GM19025 (cell line): ENCODE measurements at regions not wholly inside any gene's neighbourhood (a gene's known extent, or its start where the extent isn't known, plus 50 kb on each side); places are given as distances from the start of the nearest gene placed in this dataset.

Experiments used
- ATAC-seq: cut with Tn5 transposase; IDR thresholded peaks from one replicate; pipeline ENCODE4 v1.9.1; 2021; ENCODE audit warnings: mild to moderate bottlenecking, low read depth, moderate library complexity; ENCODE audit not compliant: unreplicated experiment

DNA sequence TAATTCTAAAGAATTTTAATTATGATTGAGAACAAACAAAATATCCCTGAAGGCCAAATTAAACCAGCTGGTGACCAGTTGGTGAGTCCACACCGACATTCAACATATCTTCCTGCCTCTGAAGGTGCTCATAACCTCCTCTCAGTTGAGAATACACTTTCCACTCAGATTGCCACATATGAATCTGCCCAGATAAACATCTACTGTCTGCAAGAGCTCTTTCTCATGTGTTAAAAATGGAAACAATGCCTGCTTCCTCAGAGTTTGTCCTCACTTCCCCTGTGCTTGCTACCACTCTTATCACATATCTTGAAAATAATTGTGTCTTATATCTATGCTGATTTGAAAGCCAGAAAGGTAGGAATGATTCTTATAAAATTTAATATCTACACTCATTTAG is 177.7 kb upstream of the GULP1 start:
- no peak for ATAC-seq

DNA sequence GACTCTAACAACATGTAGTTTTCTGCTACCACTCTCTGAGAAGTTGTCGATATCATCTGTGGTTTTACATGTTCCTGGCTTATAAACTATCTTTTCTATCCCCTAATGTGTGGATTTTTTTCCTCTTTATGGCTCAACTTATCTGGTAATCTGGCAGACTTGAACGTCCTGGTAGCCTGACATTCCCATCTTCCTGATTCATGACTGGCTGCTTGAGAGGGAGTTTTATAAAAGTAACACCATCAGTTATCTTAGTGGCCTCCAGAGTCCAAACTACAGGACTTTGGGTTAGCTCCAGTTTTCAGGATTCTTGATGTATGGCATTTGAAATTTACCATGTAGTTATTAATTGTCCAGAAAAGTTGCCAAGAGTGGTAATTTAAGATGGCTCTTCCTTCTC is 174.0 kb upstream of the GULP1 start:
- no peak for ATAC-seq

DNA sequence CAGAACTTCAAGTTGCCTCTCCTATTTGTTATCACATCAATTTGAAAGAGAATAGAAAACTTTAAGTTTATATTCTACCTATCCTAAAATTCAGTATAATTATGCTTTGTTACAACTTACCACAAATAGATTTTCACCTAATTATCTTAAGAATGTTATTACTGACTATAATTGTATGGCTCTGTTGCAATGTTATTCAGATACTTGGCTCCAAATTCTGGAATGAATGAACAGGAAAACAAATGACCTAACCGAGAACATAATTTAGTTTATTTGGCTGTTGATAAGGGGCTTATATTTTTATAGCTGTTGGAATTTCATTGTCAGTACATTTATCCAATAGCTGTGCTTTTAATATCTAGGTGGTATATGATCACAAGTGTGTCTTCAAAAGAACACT is 173.2 kb upstream of the GULP1 start:
- no peak for ATAC-seq

DNA sequence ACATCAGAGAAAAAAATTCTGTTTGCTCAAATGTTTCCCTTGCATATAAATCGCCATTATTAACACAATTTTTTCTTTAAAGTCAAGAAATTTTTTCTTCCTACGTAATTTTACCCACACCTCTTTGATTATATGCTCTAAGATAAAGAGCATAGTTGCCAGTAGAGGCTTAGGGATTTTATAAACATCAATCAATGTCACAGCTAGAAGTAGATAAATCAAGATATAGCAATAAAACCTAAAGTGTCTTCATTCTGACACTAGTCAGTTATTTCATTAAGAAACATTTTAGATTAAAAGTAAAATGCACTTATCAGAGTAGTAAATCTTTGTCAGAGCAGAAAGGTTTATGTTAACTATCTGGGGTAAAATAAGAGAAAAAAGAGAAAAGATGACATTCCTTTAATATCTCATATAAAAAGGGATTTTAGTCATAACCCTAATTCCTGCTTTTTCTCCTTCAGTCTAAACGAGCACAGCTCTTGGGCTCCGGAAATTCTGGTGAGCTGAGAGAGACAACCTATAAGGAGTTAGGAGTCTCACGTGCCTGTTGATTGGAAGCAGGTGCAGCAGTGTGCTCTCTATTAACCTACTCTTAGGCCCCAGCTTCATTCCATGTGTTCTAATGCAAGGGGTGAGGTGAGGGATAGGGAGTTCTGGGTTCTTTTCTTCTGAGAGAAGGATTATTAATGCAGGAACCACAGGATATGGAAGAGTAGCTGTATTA is 172.4 kb upstream of the GULP1 start:
- ATAC-seq = no peak

DNA sequence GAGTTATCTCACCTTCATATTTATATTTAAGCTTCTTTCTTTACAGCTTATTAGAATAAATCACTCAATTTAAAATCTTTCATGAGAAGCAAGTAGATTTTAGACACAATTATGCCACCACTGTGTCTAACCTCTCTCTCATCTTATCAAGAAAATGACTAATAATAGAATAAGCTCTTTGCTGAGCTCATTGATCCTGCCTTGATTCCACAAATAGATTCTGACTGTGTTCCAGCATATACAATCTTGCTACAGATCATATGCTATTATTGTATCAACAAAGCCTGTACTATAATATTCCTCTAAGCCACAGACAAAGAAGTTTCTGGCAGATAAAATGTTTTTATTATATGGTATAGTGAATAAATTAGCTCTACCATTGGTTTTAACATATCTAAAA is 168.7 kb upstream of the GULP1 start:
- no peak for ATAC-seq

DNA sequence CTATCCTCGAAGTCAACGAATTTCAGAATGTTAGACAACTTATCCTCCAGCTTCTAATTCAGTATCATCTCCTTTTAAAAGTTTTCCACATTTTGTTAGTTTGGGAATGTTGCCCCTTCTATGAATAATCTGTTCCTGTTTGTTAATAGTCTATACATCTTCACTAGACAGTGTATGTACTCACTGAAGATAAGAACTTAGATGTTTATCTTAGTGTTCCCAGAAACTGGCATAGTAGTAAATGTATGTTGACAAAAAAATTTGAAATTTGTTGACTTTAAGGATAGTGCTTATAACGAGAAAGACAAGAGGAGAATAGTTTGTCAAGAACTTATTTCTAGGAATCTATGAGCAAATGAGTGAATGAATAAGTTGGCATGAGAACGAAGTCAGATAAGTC is 162.0 kb upstream of the GULP1 start:
- no peak for ATAC-seq

DNA sequence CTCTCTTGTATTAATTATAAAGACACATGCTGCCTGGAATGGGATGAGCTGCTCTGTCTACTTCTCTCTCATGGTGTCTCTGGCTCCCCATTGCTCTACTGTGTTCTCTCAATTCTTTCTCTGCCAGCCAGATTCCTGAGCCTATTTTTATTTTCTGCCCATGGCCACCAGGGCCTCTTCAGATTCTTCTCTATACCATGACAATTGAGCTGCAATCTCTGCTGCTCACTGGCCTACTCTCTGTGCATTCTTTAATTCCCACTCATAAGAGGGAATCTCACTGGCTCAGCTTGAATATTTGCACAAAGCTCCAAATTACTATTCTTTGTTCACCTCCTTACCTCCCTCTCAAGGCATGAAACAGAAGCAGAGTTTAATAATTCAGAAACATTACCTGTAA is 161.4 kb upstream of the GULP1 start:
- no peak for ATAC-seq

DNA sequence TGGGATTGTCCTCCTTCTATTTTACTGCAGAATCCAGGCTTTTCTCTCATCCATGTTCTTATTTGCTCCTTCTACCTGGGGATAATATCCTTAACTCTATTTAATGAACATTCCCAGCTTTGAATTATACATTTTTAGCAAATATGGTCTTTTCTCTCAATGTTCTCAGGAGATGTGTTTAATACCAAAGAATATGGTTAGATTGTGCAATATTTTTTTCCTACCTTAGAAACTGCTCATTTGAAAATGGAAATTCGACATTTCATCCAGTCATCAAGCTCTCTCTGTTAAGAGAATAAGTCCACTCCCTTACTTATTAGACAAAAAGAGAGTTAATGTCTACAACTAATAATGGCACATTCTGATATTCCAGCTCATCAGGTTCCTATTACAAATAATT is 160.4 kb upstream of the GULP1 start:
- ATAC-seq = no peak

DNA sequence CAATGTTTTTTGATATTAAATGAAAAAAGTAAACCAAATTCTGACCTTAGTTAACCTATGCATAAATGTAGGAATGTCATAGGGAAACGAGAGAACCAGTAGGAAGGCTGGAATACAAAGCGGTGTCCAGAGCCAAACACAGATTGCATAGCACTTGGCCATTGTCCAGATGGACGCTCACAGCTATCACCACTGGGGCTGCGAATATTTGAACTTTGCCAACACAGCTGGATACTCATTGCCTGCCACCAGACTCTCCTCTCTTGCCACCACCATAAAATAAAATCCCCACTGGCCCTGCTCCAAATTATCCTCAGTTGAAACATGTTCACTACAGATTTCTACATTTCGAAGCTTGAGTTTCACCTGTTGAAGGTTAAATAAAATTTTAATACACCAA is 159.3 kb upstream of the GULP1 start:
- no peak for ATAC-seq

DNA sequence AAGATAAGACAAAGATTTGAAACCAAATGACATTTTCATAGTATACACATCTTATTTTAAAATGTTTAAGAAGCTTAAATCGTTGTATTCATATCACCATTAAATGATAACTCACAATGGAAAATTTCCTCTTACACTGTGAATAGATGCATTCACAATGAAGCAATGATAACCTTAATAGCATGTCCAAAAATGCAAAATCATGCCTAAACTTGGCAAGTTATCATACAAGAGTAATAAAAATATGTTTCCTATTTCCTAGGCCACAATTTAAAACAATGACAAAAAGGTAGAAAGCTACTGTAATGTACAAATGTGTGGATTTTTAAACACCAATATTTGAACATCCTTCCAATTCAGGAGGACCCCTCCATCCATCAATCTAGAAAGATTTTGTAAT is 157.4 kb upstream of the GULP1 start:
- no peak for ATAC-seq

DNA sequence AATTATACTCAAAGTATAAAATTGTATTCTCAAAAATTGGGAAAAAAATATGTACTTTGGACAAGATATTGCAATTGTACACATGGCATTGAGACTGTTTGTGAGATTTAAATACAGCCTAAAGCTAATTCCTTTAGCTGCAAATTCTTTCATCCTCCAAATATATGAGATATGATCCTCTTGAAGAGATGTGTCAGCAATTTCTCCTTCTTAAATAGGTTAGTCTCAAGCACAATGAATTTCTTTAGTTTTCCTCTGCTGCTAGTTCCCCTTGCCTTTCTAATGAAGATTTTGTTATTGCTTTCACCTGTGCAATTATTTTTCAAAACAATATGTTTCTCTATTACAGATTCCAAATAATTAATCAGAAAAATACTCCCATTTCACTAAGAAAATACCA is 153.4 kb upstream of the GULP1 start:
- no peak for ATAC-seq

DNA sequence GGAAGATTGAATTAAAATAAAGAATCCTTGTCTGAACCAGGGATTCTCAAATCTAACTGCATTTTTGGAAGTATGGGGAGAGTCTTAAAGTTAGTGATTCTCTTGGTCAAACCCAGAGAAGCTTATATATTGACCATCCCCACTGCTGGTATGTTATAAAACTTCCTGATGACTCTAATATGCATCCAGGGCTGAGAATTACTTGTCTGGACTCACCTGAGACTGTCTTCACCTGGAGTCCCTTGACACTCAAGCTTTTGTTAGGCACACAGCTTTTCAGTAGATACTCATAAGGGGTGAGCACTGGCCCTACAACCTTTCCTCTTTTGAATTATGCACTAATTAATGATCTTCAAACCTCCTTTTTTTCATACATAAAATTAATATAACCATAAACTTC is 149.6 kb upstream of the GULP1 start:
- no peak for ATAC-seq

DNA sequence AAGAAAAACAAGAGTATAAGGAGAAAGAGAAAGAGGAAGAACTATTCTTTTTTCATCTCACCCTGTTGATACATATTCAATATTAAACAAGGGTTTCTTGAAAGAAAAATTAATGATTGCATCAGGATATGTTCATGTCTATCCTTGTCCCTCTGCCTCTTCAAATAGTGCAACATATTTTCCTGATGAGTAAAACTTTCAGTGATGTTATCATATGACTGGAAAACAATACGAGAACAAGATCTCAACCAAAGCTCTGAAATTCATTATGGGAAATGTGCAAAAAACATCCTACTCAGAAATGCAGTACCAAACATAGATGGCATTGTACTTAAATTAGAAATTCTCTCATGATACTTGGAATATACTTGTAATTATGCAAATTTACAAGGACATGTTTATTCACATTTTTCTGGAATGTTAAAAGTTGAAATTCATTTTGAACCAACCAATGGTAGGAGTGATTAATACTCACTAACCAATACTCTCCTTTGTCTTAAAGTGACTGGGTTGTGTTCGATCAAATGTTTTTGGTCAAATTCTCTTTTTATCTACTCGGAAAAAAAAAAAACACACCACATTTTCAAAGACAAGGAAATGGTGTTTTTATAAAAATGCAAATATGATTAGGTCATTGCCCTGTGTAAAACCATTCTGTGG is 148.9 kb upstream of the GULP1 start:
- no peak for ATAC-seq

DNA sequence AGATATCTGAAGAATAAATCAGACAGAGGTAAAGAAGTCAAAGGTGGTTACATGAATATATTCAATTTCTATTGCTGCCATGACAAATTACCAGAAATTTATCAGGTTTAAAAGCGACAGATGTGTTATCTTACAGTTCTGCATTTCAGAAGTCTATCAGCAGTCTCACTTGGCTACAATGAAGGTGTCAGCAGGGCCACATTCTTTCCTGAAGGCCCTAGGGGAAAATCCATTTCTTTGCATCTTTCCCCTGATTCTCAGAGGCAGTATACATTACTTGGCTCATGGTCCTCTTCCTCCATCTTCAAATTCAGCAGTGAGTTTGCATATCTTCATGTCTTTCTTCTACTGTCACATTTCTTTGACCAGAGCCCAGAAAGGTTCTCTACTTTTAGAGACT is 145.8 kb upstream of the GULP1 start:
- no peak for ATAC-seq

DNA sequence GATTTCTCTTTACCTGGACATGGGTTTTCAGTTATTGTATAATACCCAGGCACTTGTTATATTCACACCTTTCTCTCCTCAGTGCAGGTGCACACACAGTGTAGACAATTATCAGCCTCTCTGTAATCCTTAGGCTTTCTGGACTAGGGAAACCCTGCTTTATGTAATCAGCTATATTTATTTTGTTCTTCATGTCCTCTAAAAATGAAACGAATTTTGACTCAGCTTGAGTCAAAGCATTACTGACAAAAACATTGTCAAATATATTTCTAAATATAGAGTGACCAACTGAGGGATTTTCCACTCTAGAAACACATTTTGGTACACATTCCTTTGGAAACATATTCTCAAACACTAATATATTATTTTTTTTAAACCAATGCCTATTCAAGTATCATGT is 144.8 kb upstream of the GULP1 start:
- ATAC-seq = no peak

DNA sequence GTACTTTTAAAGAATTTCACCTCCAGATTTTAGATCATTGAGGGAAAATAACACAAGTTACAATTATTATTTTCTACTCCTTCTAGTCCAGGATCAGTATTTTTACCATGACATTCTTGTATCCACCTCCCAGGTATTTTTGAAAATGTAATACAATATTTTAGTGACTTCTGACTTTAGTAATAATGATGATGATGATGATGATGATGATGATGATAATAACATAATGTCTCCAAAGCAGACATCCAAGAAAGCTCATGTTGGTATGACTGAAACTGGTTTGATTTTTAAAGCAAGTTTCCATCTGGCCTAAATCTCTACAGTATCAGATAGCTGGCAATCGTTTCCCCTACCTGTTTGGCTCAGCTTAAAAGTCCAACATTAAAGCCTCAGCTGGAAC is 140.0 kb upstream of the GULP1 start:
- no peak for ATAC-seq

DNA sequence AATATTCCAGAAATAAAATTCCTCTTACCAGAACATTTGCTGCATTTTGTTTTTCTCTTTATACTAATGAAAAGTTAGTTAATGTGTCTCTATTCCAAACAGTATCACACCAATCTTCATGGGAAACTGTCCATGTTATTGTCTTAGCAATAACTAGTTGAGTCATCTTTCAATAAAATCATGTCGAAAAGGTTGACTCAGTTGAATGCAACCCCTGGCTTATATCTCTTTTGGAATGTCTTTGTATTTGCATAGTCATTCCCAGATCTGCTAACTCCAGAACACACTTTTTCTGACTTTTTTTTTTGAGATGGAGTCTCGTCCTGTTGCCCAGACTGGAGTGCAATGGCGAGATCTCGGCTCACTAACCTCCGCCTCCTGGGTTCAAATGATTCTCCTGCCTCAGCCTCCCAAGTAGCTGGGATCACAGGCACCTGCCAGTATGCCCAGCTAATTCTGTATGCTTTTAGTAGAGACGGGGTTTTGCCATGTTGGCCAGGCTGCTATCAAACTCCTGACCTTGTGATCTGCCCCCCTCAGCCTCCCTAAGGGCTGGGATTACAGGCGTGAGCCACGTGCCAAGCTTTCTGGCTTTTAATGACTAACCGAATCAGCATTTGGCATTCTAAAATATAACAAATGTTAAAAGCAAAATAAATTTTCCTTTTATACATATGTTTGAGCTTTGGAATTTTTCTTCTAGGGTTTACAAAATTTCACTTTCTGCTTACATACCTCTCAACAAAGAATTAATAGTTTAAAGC is 133.2 kb upstream of the GULP1 start:
- no peak for ATAC-seq

DNA sequence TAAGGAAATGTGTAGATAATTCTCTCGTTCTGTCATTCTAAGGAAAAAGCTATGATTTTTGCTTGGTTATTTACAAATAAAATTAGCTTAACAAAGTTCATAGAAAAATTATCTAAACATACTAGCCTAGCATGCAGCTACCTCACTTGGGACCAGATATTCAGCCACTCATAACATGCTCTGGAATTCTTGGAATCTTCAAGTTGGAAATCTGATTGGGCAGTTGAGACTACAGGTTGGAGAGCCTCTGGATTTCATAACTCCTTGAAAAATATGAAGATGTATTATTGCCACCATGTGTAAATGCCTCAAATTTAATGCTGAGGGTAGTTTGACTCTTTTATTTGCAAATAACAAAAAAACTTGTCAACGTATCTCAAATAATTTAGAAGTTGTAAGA is 132.2 kb upstream of the GULP1 start:
- no peak for ATAC-seq

DNA sequence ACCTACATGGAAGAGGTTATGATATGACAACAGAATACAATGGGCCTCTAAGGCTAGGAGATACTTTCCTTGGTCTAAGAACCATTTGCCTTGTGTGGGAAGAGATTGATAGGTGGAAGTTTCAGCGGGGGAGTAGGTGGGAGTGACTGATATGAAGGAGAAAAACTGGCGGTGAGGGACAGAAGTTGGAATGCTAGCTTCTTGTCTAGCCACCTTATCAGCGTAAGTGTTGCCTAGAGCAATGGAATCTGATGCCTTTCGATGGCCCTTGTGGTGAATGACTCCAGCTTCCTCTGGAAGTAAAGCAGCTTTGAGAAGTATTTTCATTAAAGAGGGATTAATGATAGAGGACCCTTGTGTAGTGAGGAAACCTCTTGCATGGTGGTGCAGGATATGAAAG is 121.3 kb upstream of the GULP1 start:
- ATAC-seq = no peak

DNA sequence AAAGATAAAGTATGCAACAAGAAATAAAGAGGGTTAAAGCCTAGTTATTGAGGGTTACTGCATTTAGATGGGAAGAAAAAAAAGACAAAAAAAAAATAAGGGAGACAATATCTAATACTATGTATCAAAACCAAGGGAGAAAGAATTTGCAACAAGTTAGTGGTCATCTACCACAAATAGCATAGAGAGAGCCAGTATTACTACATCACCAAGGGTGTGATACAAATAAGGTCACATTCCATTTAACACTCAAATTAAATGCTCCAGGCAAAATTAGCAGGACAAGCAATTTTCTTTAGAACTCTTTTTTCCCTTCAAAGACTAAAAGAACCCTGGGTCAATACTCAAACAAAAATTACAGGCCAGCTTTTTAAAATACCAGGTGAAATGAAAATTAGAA is 115.1 kb upstream of the GULP1 start:
- ATAC-seq = no peak

DNA sequence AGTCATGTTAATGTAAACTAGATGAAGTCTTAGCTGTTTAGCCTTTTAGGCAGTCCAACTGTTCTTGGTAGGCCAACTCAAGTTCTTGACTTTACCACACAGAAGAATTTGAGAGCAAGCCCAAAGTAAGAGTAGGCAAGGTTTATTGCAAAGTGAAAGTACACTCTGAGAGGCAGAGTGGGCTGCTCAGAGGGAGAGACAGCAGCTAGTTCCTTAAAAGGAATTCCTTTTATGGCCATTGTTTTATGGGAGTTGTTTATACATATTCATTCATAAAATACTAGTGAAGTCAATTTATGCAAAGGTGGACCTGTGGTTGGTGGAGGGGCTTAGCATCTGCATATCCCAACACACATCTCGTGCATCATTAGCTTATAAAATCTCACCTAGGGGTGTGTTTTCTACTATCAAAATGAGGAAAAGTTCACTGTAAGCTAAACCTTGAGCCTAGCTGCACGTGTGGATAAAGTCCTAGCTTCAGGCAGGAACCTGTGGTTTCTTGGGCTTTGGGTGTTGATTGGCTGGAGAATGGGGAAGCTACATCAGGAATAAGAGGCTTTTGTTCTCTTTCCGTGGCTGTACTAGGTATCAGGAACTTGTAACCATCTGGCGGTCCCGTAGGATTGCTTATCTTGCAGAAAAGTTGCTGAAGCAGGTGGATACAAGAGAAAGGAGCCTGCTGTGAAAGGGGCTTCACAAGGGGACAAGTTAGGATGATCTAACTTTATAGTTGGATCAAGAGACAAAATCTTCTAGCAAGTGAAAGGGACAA is 110.4 kb upstream of the GULP1 start:
- ATAC-seq = no peak
